HG03520 (cell line): ENCODE measurements at regions not wholly inside any gene's neighbourhood (a gene's known extent, or its start where the extent isn't known, plus 50 kb on each side); places are given as distances from the start of the nearest gene placed in this dataset.
A peak's percentile ranks its signal among the peaks of the same experiment; 100 is the strongest.
"Not testable (repeated sequence)": the region's sequence is repeated elsewhere in the genome, so short reads cannot be mapped to it uniquely, and the experiment has no call there.

Experiments used
- ATAC-seq: cut with Tn5 transposase; IDR thresholded peaks from one replicate; pipeline ENCODE4 v1.9.1; 2021; ENCODE audit warnings: mild to moderate bottlenecking, moderate library complexity; ENCODE audit not compliant: unreplicated experiment

- ATAC-seq, result not testable (repeated sequence)
Observed at GRCh38 chr2:7696556-7696955, 779.3 kb downstream of the RNF144A start.

- no peak for ATAC-seq
Observed at GRCh38 chr2:7697052-7697451, 779.8 kb downstream of the RNF144A start.

DNA sequence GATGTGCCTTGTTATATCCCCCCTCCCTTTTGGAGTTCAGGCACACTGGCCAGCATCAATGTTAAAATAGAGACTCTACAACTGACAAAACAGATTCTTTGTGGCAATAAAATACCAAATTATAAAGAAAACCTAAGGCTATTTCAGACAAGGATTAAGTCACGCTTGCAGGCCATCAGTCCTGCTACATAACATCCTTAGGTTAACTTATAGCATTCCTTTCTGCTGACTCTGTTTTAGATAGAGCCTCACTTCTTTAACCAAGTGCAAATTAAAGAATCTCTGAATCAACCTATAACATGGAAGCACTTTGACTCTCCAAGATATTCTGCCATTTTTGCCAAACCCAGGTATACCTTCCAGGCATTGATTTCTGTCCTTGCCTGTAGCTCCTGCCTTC, 784.6 kb downstream of the RNF144A start:
- ATAC-seq, result no peak

- no peak for ATAC-seq
Observed at GRCh38 chr2:7703048-7703447, 785.8 kb downstream of the RNF144A start.

DNA sequence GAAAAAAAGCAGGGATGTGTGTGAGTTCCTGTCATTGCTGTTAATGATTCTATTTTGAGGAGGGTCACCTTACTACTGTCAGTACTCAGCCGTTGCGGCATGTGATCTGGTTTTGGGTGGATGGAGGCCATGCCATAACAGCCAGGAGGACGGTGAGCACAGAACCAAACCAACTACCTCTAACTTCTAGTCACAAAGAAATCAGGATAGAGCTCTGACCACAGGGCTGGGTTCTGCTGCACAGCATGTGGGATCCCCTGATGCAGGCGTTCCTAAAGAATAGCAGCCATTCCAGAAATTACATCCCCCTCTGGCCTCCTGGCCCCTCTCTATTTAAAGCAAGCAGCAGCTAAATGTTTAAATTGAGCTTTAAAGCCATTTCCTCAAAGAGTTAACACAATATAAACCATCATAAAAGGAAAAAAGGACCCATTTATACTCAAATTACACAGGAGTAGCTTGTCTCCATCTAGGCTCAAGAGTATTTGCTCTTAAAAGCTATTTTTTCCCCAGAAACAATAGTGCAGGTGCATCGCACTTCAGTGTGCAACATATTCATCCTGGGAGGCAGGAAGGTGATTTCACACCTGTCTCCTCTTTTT, 786.4 kb downstream of the RNF144A start:
- ATAC-seq, result no peak

DNA sequence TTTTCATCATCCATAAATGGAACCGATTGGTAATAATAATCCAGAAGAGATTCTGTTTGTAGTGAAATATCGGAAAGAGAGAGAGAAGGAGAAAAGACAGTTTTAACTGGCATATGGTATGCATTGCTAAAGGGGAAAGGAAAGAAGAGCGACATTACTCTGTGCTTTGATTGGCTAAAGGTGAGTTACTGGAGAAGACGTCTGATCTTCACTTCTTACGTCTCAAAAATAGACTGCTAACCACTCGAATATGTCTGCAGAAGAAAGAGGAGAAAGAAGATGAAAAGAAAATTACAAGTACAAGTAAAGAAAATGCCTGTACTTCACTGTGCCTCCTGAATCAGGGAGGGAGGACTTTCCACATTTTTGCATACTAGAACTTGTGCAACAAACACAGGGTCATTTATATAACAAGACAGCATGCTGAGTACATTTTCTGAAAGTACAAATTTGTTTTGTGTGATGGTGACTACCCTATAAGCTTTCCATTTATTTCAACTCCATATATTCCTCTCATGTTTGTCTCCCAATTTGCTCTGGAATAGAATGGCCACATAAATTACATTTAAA, 787.2 kb downstream of the RNF144A start:
- no peak for ATAC-seq

DNA sequence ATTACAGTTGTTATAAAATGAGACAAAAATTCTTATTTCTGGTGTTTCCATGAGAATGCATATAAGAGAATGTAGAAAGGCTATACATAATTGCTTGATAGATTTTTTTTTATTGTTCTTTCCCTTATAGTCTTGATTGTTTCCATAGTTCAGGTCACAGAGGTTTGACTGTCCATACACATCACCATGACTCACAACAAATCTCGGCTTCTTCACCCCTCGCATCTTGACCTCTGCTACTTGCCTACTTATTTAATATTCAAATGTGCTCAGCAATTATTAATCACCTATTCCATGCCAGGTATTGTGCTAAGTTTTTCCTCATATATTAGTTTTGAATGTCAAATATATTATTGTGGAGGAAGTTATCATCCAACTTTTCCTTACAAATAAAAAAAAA, 789.6 kb downstream of the RNF144A start:
- no peak for ATAC-seq

- ATAC-seq, result no peak
Observed at GRCh38 chr2:7707723-7708122, 790.5 kb downstream of the RNF144A start.

DNA sequence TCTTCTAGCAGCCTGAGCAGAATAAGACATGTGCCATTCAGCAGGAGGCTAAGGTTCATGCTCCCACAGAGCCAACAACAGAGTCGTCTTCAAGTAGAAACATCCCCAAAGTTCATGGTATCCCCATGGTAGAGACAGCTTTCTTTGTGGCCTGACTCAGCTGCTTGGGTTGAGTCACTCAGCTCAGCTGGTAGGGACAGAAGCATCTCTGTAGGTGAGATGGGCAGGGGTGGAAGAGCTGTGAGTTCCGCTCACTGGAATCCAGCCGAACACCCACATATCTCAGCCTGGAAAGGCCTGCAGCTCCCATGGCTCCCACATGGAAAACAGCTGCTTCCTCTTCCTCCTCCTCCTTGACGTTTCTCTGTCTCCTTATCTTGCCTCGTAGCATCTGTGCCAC, 792.7 kb downstream of the RNF144A start:
- ATAC-seq, result no peak

GRCh38 chr2:7711167-7711566, 794.0 kb downstream of the RNF144A start:
- no peak for ATAC-seq

DNA sequence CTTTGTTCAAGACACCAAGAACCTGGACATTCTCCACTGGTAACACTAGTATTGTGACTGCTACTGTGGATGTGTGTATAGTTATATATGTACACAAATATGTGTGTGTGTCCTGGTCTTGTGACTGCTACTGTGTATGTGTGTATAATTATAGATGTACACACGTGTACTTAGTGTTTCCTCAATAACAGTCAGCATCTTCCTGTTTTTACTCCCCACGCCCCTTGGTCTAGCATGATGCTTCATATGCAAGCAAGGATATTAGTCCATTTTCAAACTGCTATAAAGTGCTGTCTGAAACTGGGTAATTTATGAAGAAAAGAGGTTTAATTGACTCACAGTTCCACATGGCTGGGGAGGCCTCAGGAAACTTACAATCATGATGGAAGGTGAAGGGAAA, 802.7 kb downstream of the RNF144A start:
- no peak for ATAC-seq

DNA sequence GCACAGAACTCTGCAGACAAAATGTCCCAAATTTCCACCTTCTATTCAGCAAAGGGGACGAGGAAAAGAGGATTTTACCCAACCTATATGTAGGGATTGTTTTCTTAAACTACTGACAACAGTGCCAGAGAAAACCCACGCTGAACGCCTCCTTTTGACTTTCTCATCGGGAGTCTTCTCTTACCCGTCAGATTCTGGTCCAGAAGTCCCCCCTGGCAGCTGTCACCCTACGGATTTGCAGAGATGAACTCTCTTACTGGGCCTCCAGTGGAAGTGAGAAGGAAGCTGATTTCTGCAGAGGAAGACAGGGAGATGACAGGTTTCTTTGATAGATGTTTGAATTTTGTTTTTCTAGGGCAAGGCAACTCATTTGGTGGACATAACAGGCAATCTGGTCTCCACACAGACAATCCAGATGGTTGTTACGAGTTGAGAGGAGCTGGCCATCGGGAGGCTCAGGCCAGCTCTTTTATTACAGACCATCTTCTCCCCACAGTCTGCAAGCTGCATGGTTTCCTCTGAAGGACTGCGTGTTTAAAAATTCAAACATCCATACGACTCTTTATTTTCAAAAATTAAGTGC, 804.3 kb downstream of the RNF144A start:
- no peak for ATAC-seq

- ATAC-seq, result peak; percentile 69
Observed at GRCh38 chr2:7722212-7722910, 805.1 kb downstream of the RNF144A start.

- no peak for ATAC-seq
Observed at GRCh38 chr2:7724336-7724735, 807.1 kb downstream of the RNF144A start.

GRCh38 chr2:7725171-7725849, 808.1 kb downstream of the RNF144A start:
- no peak for ATAC-seq

DNA sequence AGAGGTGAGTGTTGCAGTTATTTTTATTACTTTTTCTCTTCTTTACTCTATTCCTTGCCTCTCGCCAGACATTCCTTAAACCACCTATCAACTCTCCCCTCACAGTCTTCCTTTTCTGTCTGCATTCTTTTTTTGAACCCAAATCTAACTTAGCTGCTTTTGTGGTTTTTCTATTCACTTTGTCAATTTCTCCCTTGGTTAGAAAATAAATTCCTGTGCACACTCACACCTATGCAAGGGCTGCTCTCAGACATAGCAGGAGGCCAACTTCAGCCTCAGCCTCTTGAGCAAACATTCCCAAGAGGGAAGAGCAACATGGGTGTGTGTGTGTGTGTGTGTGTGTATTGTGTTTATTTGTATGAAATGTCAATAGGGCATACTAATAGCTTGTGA, 808.6 kb downstream of the RNF144A start:
- ATAC-seq, result no peak

DNA sequence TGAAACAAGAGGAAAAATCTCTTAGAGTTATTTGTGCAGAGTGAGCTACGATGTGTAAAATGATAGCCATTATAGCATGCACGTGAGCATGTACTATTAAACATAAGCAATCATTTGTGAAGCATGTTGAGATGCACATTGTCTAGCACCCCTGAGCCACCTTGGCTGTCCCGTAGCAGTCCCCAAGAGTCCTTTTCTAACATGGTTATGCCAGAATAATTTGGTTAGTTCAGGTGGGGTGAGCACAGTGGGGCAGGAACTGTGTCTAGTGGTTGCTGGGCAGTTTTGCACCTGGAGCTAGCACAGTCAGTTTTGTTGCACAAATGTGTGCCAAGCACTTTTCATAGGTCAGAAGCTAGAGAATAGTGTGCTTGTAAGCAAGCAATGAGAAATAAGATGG, 809.8 kb downstream of the RNF144A start:
- no peak for ATAC-seq

DNA sequence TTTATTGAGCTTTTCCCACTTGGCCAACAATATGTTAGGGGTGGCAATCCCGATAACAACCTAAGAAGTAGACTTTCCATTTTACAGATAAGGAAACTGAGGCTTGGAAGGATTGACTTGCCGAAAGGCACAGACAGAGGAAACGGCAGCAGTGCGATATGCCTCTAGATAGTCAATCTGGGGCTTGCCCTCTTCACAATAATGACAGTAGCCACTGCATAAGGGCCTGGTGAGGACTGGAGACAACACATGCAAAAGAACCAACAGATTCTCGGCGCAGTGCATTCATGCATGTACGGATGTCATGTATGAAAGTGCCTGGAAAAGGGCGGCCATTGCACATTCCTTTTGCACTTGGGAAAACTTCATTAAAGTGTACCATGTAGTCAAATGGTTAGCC, 811.2 kb downstream of the RNF144A start:
- ATAC-seq, result no peak

- ATAC-seq, result no peak
Observed at GRCh38 chr2:7730449-7730848, 813.2 kb downstream of the RNF144A start.

- no peak for ATAC-seq
Observed at GRCh38 chr2:7730990-7731389, 813.8 kb downstream of the RNF144A start.

GRCh38 chr2:7732497-7732896, 815.3 kb downstream of the RNF144A start:
- ATAC-seq, result no peak
